Caki2 (cell line): ENCODE measurements at regions not wholly inside any gene's neighbourhood (a gene's known extent, or its start where the extent isn't known, plus 50 kb on each side); places are given as distances from the start of the nearest gene placed in this dataset.
"Not testable (repeated sequence)": the region's sequence is repeated elsewhere in the genome, so short reads cannot be mapped to it uniquely, and the experiment has no call there.

Source experiments
- DNase-seq: peaks from one replicate; pipeline ENCODE4 v3.0.0-alpha.2; 2015; ENCODE audit warnings: low read depth
- in situ Hi-C: cut with HindIII; loops from 2 replicates; pipeline ENCODE4 v1.10.0; 2016; ENCODE audit warnings: low sequenced_read_pairs, low pct_unique_long_range_greater_than_20kb, mixed read lengths

GRCh38 chr5:68683632-68684036 lies 410.2 kb upstream of the SLC30A5 start:
- in situ Hi-C loops, result no loop called here
- peak; percentile 95 for DNase-seq

- DNase-seq, result no peak
- in situ Hi-C loops, result no loop called here
These were observed 408.0 kb upstream of the SLC30A5 start for GRCh38 chr5:68685863-68686262.

GRCh38 chr5:68688547-68688946 lies 405.3 kb upstream of the SLC30A5 start:
- no peak for DNase-seq
- in situ Hi-C loops, result no loop called here

- no peak for DNase-seq
- in situ Hi-C loops, result no loop called here
These were observed 404.8 kb upstream of the SLC30A5 start for GRCh38 chr5:68689010-68689409.

GRCh38 chr5:68691874-68692273 lies 401.9 kb upstream of the SLC30A5 start:
- in situ Hi-C loops, result not testable (repeated sequence)
- DNase-seq, result peak; percentile 57

GRCh38 chr5:68698025-68698940 lies 395.5 kb upstream of the SLC30A5 start:
- no peak for DNase-seq
- in situ Hi-C loops, result no loop called here

- DNase-seq, result no peak
- in situ Hi-C loops, result no loop called here
These were observed 393.8 kb upstream of the SLC30A5 start for GRCh38 chr5:68699966-68700365.

- in situ Hi-C loops, result no loop called here
- no peak for DNase-seq
These were observed 386.2 kb upstream of the SLC30A5 start for GRCh38 chr5:68707575-68707974.

GRCh38 chr5:68708156-68708841 lies 385.5 kb upstream of the SLC30A5 start:
- DNase-seq, result no peak
- in situ Hi-C loops, result no loop called here

- no peak for DNase-seq
- in situ Hi-C loops, result no loop called here
These were observed 385.0 kb upstream of the SLC30A5 start for GRCh38 chr5:68708842-68709170.

- DNase-seq, result no peak
- in situ Hi-C loops, result no loop called here
These were observed 384.6 kb upstream of the SLC30A5 start for GRCh38 chr5:68709239-68709638.

GRCh38 chr5:68710514-68710913 lies 383.3 kb upstream of the SLC30A5 start:
- DNase-seq, result no peak

GRCh38 chr5:68711293-68712200 lies 382.3 kb upstream of the SLC30A5 start:
- no peak for DNase-seq
- in situ Hi-C loops, result no loop called here

More at GRCh38 chr5:68710514-68710913, 383.3 kb upstream of the SLC30A5 start:
- in situ Hi-C loops, result no loop called here

- in situ Hi-C loops, result no loop called here
- no peak for DNase-seq
These were observed 379.0 kb upstream of the SLC30A5 start for GRCh38 chr5:68714810-68715209.

- no peak for DNase-seq
- in situ Hi-C loops, result no loop called here
These were observed 372.8 kb upstream of the SLC30A5 start for GRCh38 chr5:68720884-68721610.

- in situ Hi-C loops, result no loop called here
- no peak for DNase-seq
These were observed 371.5 kb upstream of the SLC30A5 start for GRCh38 chr5:68722357-68722756.

GRCh38 chr5:68725905-68726683 lies 367.7 kb upstream of the SLC30A5 start:
- in situ Hi-C loops, result no loop called here
- DNase-seq, result no peak
